Astrocyte (in vitro differentiated cells and primary cell): ENCODE measurements at regions not wholly inside any gene's neighbourhood (a gene's known extent, or its start where the extent isn't known, plus 50 kb on each side); places are given as distances from the start of the nearest gene placed in this dataset.
A peak's percentile ranks its signal among the peaks of the same experiment; 100 is the strongest.

ENCODE experiments used
- DNase-seq: peaks from one replicate; pipeline ENCODE4 v3.0.0-alpha.2; 2010; ENCODE audit warnings: low read depth
- FAIRE-seq: peaks from 2 replicates; lab custom pipeline; 2011; peaks lifted over from hg19 to GRCh38; lab: Jason Lieb, UNC
- H2AFZ ChIP-seq: 2 replicates; pipeline ENCODE4 v1.6.0; 2012; ENCODE audit warnings: low read depth, low read length, inconsistent platforms
- H3K27ac ChIP-seq: 2 replicates; pipeline ENCODE4 v1.5.1; 2011; ENCODE audit warnings: low read depth, low read length, inconsistent platforms
- H3K27me3 ChIP-seq: 2 replicates; pipeline ENCODE4 v1.6.0; 2011; ENCODE audit warnings: low read length, inconsistent platforms; ENCODE audit not compliant: insufficient read depth
- H3K36me3 ChIP-seq: 2 replicates; pipeline ENCODE4 v1.5.1; 2011; ENCODE audit warnings: low read length, inconsistent platforms; ENCODE audit not compliant: insufficient read depth
- H3K4me1 ChIP-seq: 2 replicates; pipeline ENCODE4 v1.5.1; 2011; ENCODE audit warnings: low read length, inconsistent platforms; ENCODE audit not compliant: insufficient read depth
- H3K4me2 ChIP-seq: 2 replicates; pipeline ENCODE4 v1.6.0; 2012; ENCODE audit warnings: low read length, inconsistent platforms
- H3K4me3 ChIP-seq: 2 replicates; pipeline ENCODE4 v1.5.1; 2011; ENCODE audit warnings: low read depth, mild to moderate bottlenecking, low read length, inconsistent platforms; ENCODE audit not compliant: insufficient read depth
- H3K79me2 ChIP-seq: 2 replicates; pipeline ENCODE4 v1.6.0; 2012; ENCODE audit warnings: mild to moderate bottlenecking, low read length, inconsistent platforms; ENCODE audit not compliant: insufficient read depth
- H3K9ac ChIP-seq: 2 replicates; pipeline ENCODE4 v1.6.0; 2012; ENCODE audit warnings: mild to moderate bottlenecking, low read length, inconsistent platforms
- H3K9me3 ChIP-seq: 2 replicates; pipeline ENCODE4 v1.5.1; 2012; ENCODE audit warnings: low read depth, mild to moderate bottlenecking, low read length, inconsistent platforms; ENCODE audit not compliant: insufficient read depth
- H4K20me1 ChIP-seq: 2 replicates; pipeline ENCODE4 v1.6.0; 2012; ENCODE audit warnings: low read length, inconsistent platforms; ENCODE audit not compliant: insufficient read depth
- H3K27ac Mint-ChIP-seq: one replicate; pipeline ENCODE4 v1.8.0; 2021; ENCODE audit warnings: mild to moderate bottlenecking, mixed read lengths; ENCODE audit not compliant: unreplicated experiment
- H3K27me3 Mint-ChIP-seq: one replicate; pipeline ENCODE4 v1.8.0; 2021; ENCODE audit warnings: low read depth, mixed read lengths; ENCODE audit not compliant: unreplicated experiment
- H3K36me3 Mint-ChIP-seq: one replicate; pipeline ENCODE4 v1.8.0; 2021; ENCODE audit warnings: low read depth, mixed read lengths; ENCODE audit not compliant: unreplicated experiment
- H3K4me1 Mint-ChIP-seq: one replicate; pipeline ENCODE4 v1.8.0; 2021; ENCODE audit warnings: low read depth, mixed read lengths; ENCODE audit not compliant: unreplicated experiment
- H3K4me3 Mint-ChIP-seq: one replicate; pipeline ENCODE4 v1.8.0; 2021; ENCODE audit warnings: mild to moderate bottlenecking, moderate library complexity, mixed read lengths; ENCODE audit not compliant: unreplicated experiment
- H3K9me3 Mint-ChIP-seq: one replicate; pipeline ENCODE4 v1.8.0; 2021; ENCODE audit warnings: mild to moderate bottlenecking, mixed read lengths; ENCODE audit not compliant: unreplicated experiment
- CTCF ChIP-seq: IDR thresholded peaks from 2 replicates; pipeline ENCODE4 v1.5.1; 2011; ENCODE audit warnings: low read depth, mild to moderate bottlenecking, inconsistent platforms, low read length, moderate library complexity; ENCODE audit not compliant: insufficient read depth
- EZH2 ChIP-seq: IDR thresholded peaks from 2 replicates; pipeline ENCODE4 v1.6.1; 2012; ENCODE audit warnings: mild to moderate bottlenecking, low read length, inconsistent platforms; ENCODE audit not compliant: insufficient read depth

- no peak for TF ChIP-seq EZH2
- TF ChIP-seq CTCF = no peak
- Histone ChIP-seq H3K36me3 (no peaks in the 10 kb centered on the region), H2AFZ (no peak overlapping the region), H4K20me1 (no peaks in the 10 kb centered on the region), H3K27me3 (no peaks in the 10 kb centered on the region), H3K4me1 (peaks cover 22% of the 10 kb centered on the region), H3K4me3 (no peak overlapping the region), H3K9ac (no peak overlapping the region), H3K79me2 (no peaks in the 10 kb centered on the region), H3K27ac (no peak overlapping the region), H3K4me2 (no peak overlapping the region), H3K9me3 (no peaks in the 10 kb centered on the region)
- H3K4me3 Mint-ChIP-seq = no peak overlapping the region
- DNase-seq = no peak
- peaks cover 5% of the 10 kb centered on the region for H3K27me3 Mint-ChIP-seq
- no peak for FAIRE-seq
- peaks cover 16% of the 10 kb centered on the region for H3K4me1 Mint-ChIP-seq
- no peak overlapping the region for H3K27ac Mint-ChIP-seq
- H3K36me3 Mint-ChIP-seq = no peaks in the 10 kb centered on the region
- H3K9me3 Mint-ChIP-seq = no peaks in the 10 kb centered on the region
These were observed 87.0 kb downstream of the IRF2BPL start for GRCh38 chr14:76941544-76941943.

- no peak overlapping the region for H3K9ac ChIP-seq
- H3K27me3 Mint-ChIP-seq = peaks cover 5% of the 10 kb centered on the region
- peaks cover 14% of the 10 kb centered on the region for H3K4me1 Mint-ChIP-seq
- FAIRE-seq (no peak), DNase-seq (no peak)
- H3K36me3 Mint-ChIP-seq = no peaks in the 10 kb centered on the region
- no peaks in the 10 kb centered on the region for H3K9me3 Mint-ChIP-seq
- peak overlapping the region; percentile 87 for H3K27ac Mint-ChIP-seq
- no peak overlapping the region for H3K4me3 ChIP-seq
- H3K9me3 ChIP-seq = no peaks in the 10 kb centered on the region
- H3K27ac ChIP-seq = no peak overlapping the region
- H4K20me1 ChIP-seq = no peaks in the 10 kb centered on the region
- H3K27me3 ChIP-seq = no peaks in the 10 kb centered on the region
- TF ChIP-seq EZH2 = no peak
- TF ChIP-seq CTCF = no peak
- no peaks in the 10 kb centered on the region for H3K79me2 ChIP-seq
- no peak overlapping the region for H3K4me2 ChIP-seq
- H3K4me3 Mint-ChIP-seq = no peak overlapping the region
- H3K4me1 ChIP-seq = peaks cover 21% of the 10 kb centered on the region
- no peak overlapping the region for H2AFZ ChIP-seq
- H3K36me3 ChIP-seq = no peaks in the 10 kb centered on the region
These were observed 88.3 kb downstream of the IRF2BPL start for GRCh38 chr14:76940021-76940760.

GRCh38 chr14:76939015-76939742 is 89.3 kb downstream of the IRF2BPL start:
- no peak overlapping the region for H3K27ac ChIP-seq
- H3K27me3 ChIP-seq = no peaks in the 10 kb centered on the region
- H3K9ac ChIP-seq = no peak overlapping the region
- no peaks in the 10 kb centered on the region for H3K79me2 ChIP-seq
- H3K36me3 ChIP-seq = no peaks in the 10 kb centered on the region
- H2AFZ ChIP-seq = no peak overlapping the region
- peak overlapping the region; percentile 69 for H3K27ac Mint-ChIP-seq
- TF ChIP-seq CTCF (no peak), EZH2 (no peak)
- H3K4me3 Mint-ChIP-seq = no peak overlapping the region
- no peaks in the 10 kb centered on the region for H3K36me3 Mint-ChIP-seq
- H3K4me1 ChIP-seq = peaks cover 21% of the 10 kb centered on the region
- no peak for FAIRE-seq
- DNase-seq = no peak
- H3K9me3 Mint-ChIP-seq = no peaks in the 10 kb centered on the region
- peaks cover 14% of the 10 kb centered on the region for H3K4me1 Mint-ChIP-seq
- H4K20me1 ChIP-seq = no peaks in the 10 kb centered on the region
- peaks cover 5% of the 10 kb centered on the region for H3K27me3 Mint-ChIP-seq
- H3K4me2 ChIP-seq = no peak overlapping the region
- no peaks in the 10 kb centered on the region for H3K9me3 ChIP-seq
- H3K4me3 ChIP-seq = no peak overlapping the region
